OCI-LY1 (cell line): ENCODE measurements at regions not wholly inside any gene's neighbourhood (a gene's known extent, or its start where the extent isn't known, plus 50 kb on each side); places are given as distances from the start of the nearest gene placed in this dataset.

Experiments used
- H2AFZ ChIP-seq: fragments of 200-600 bp; sonication (generic), shearing (Covaris generic); 2 replicates; pipeline ENCODE4 v1.6.0; 2014; ENCODE audit warnings: antibody characterized with exemption, mild to moderate bottlenecking, low read length
- H3F3A ChIP-seq: fragments of 200-600 bp; sonication (generic), shearing (Covaris generic); 2 replicates; pipeline ENCODE4 v1.6.0; 2014; ENCODE audit warnings: mild to moderate bottlenecking, antibody characterized with exemption, low read length, moderate library complexity; ENCODE audit not compliant: insufficient read depth
- H3K27ac ChIP-seq: fragments of 200-600 bp; sonication (generic); 2 replicates; pipeline ENCODE4 v1.5.1; 2014; ENCODE audit warnings: low read length, mixed run types, mild to moderate bottlenecking, low read depth; ENCODE audit not compliant: poor library complexity, severe bottlenecking
- H3K27me3 ChIP-seq: fragments of 200-600 bp; sonication (generic); 2 replicates; pipeline ENCODE4 v1.6.0; 2014; ENCODE audit warnings: antibody characterized with exemption, mild to moderate bottlenecking, low read length, moderate library complexity; ENCODE audit not compliant: insufficient read depth
- H3K36me3 ChIP-seq: fragments of 200-600 bp; sonication (generic); 2 replicates; pipeline ENCODE4 v1.6.1; 2014; ENCODE audit warnings: mild to moderate bottlenecking, antibody characterized with exemption, low read length, moderate library complexity, mixed read lengths; ENCODE audit not compliant: insufficient read depth
- H3K4me1 ChIP-seq: fragments of 200-600 bp; sonication (generic); 2 replicates; pipeline ENCODE4 v1.5.1; 2014; ENCODE audit warnings: mild to moderate bottlenecking, low read length, moderate library complexity; ENCODE audit not compliant: insufficient read depth, severe bottlenecking
- H3K4me2 ChIP-seq: fragments of 200-600 bp; sonication (generic), shearing (Covaris generic); 2 replicates; pipeline ENCODE4 v1.6.1; 2014; ENCODE audit warnings: low read length
- H3K4me3 ChIP-seq: fragments of 200-600 bp; sonication (generic); 2 replicates; pipeline ENCODE4 v1.5.1; 2014; ENCODE audit warnings: low read length, low read depth, mild to moderate bottlenecking, mixed read lengths; ENCODE audit not compliant: poor library complexity, severe bottlenecking
- H3K79me2 ChIP-seq: fragments of 200-600 bp; shearing (Covaris generic); 2 replicates; pipeline ENCODE4 v1.6.1; 2016; ENCODE audit warnings: mixed run types, low read length, mixed read lengths; ENCODE audit not compliant: insufficient read depth
- H3K9ac ChIP-seq: fragments of 200-600 bp; sonication (generic), shearing (Covaris generic); 2 replicates; pipeline ENCODE4 v1.6.1; 2014; ENCODE audit warnings: mild to moderate bottlenecking, low read length, mixed read lengths
- H3K9me2 ChIP-seq: fragments of 200-600 bp; sonication (generic), shearing (Covaris generic); 2 replicates; pipeline ENCODE4 v1.6.1; 2014; ENCODE audit warnings: low read depth, mild to moderate bottlenecking, low read length, mixed read lengths
- H3K9me3 ChIP-seq: fragments of 200-600 bp; shearing (Covaris generic); 2 replicates; pipeline ENCODE4 v1.6.1; 2014; ENCODE audit warnings: low read length, mixed read lengths
- H4K20me1 ChIP-seq: fragments of 200-600 bp; sonication (generic), shearing (Covaris generic); 2 replicates; pipeline ENCODE4 v1.6.0; 2016; ENCODE audit warnings: mild to moderate bottlenecking, low read length; ENCODE audit not compliant: insufficient read depth
- CTCF ChIP-seq: fragments of 200-600 bp; sonication (generic), shearing (Covaris generic); IDR thresholded peaks from 2 replicates; pipeline ENCODE4 v1.5.1; 2017; ENCODE audit warnings: mild to moderate bottlenecking, antibody characterized with exemption, low read length, moderate library complexity, mixed read lengths
- EZH2 ChIP-seq: fragments of 200-600 bp; sonication (generic), shearing (Covaris generic); IDR thresholded peaks from 2 replicates; pipeline ENCODE4 v1.8.0; 2017; ENCODE audit warnings: borderline replicate concordance, mixed run types, mild to moderate bottlenecking, antibody characterized with exemption, low read length, moderate library complexity, mixed read lengths

DNA sequence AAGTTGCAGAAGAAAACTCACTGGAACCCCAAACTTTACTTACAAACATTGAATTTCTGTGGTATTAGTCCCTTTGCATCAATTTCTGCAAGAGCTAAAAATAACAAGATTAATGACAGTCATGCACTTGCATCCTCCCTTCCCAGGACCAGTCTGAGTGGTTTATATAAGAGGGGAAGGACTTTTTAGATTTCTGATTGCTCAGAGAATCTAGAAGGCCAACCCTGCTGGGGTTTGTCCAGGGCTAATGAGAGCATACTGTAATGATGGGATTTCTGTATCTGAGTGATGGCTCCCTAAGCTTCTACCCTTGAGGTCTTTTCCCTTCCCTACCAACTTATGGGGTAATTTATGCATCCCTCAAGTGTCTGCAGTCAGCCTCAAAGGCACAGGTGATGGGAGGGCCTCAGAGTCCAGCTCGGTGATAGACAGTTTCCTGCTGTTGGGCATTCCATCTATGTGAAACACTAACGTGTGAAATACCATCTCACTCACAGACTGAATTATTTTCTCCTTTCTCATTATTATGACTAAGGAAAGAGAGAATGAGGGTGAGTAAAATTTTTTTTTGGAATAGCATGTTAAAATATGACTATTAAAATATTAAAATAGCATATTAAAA is 556.3 kb downstream of the RIT2 start:
- no peaks in the 10 kb centered on the region for H3K36me3 ChIP-seq
- H3K4me1 ChIP-seq, result no peaks in the 10 kb centered on the region
- H3K9me3 ChIP-seq, result no peaks in the 10 kb centered on the region
- H3K4me3 ChIP-seq, result no peak overlapping the region
- H3K9me2 ChIP-seq, result no peaks in the 10 kb centered on the region
- H3F3A ChIP-seq, result no peaks in the 10 kb centered on the region
- no peaks in the 10 kb centered on the region for H4K20me1 ChIP-seq
- H3K79me2 ChIP-seq, result no peaks in the 10 kb centered on the region
- no peak overlapping the region for H3K9ac ChIP-seq
- no peaks in the 10 kb centered on the region for H3K27me3 ChIP-seq
- H3K4me2 ChIP-seq, result no peak overlapping the region
- H3K27ac ChIP-seq, result no peak overlapping the region
- no peak overlapping the region for H2AFZ ChIP-seq
- TF ChIP-seq EZH2, result no peak
- TF ChIP-seq CTCF, result no peak

GRCh38 chr18:42561521-42561920 is 554.0 kb downstream of the RIT2 start:
- Histone ChIP-seq H3K9me2 (no peaks in the 10 kb centered on the region), H3K79me2 (no peaks in the 10 kb centered on the region), H3K27ac (no peak overlapping the region), H3K27me3 (no peaks in the 10 kb centered on the region), H3K4me3 (no peak overlapping the region), H3K9me3 (no peaks in the 10 kb centered on the region), H3K36me3 (no peaks in the 10 kb centered on the region), H3K9ac (no peak overlapping the region), H3F3A (no peaks in the 10 kb centered on the region), H3K4me2 (no peak overlapping the region), H2AFZ (no peak overlapping the region), H3K4me1 (no peaks in the 10 kb centered on the region), H4K20me1 (no peaks in the 10 kb centered on the region)
- TF ChIP-seq EZH2 (no peak), CTCF (no peak)

- Histone ChIP-seq H4K20me1 (no peaks in the 10 kb centered on the region), H3K4me3 (no peak overlapping the region), H3K36me3 (no peaks in the 10 kb centered on the region), H3K4me1 (no peaks in the 10 kb centered on the region), H3K9ac (no peak overlapping the region), H3K4me2 (no peak overlapping the region), H2AFZ (no peak overlapping the region), H3K9me3 (no peaks in the 10 kb centered on the region), H3K9me2 (no peaks in the 10 kb centered on the region), H3F3A (no peaks in the 10 kb centered on the region), H3K27ac (no peak overlapping the region), H3K27me3 (no peaks in the 10 kb centered on the region), H3K79me2 (no peaks in the 10 kb centered on the region)
- TF ChIP-seq CTCF (no peak), EZH2 (no peak)
Observed at GRCh38 chr18:42563995-42564394, 551.5 kb downstream of the RIT2 start.
